Mononuclear cell (primary cell): ENCODE measurements at regions not wholly inside any gene's neighbourhood (a gene's known extent, or its start where the extent isn't known, plus 50 kb on each side); places are given as distances from the start of the nearest gene placed in this dataset.

Experiments
- H3K27me3 ChIP-seq: 2 replicates; pipeline ENCODE4 v1.6.0; 2011; ENCODE audit warnings: low read length, control low read depth; ENCODE audit not compliant: insufficient read depth
- H3K4me1 ChIP-seq: 2 replicates; pipeline ENCODE4 v1.5.1; 2011; ENCODE audit warnings: mild to moderate bottlenecking, low read length, control low read depth; ENCODE audit not compliant: insufficient read depth
- H3K4me3 ChIP-seq: 2 replicates; pipeline ENCODE4 v1.5.1; 2011; ENCODE audit warnings: mild to moderate bottlenecking, low read length, moderate library complexity
- H3K9me3 ChIP-seq: 2 replicates; pipeline ENCODE4 v1.5.1; 2011; ENCODE audit warnings: low read depth, mild to moderate bottlenecking, control low read depth, low read length

- Histone ChIP-seq H3K4me1 (no peaks in the 10 kb centered on the region), H3K4me3 (no peak overlapping the region), H3K9me3 (no peaks in the 10 kb centered on the region), H3K27me3 (no peaks in the 10 kb centered on the region)
Measured at GRCh38 chr21:38556390-38556789, 58.1 kb upstream of the ERG start.

- H3K9me3 ChIP-seq = no peaks in the 10 kb centered on the region
- no peak overlapping the region for H3K4me3 ChIP-seq
- no peaks in the 10 kb centered on the region for H3K27me3 ChIP-seq
- H3K4me1 ChIP-seq = no peaks in the 10 kb centered on the region
Measured at GRCh38 chr21:38561205-38561604, 62.9 kb upstream of the ERG start.

GRCh38 chr21:38561613-38562581 is 63.6 kb upstream of the ERG start:
- Histone ChIP-seq H3K4me1 (no peaks in the 10 kb centered on the region), H3K9me3 (no peaks in the 10 kb centered on the region)

GRCh38 chr21:38567335-38567969 is 69.2 kb upstream of the ERG start:
- Histone ChIP-seq H3K27me3 (no peaks in the 10 kb centered on the region), H3K9me3 (no peaks in the 10 kb centered on the region), H3K4me1 (no peaks in the 10 kb centered on the region), H3K4me3 (no peak overlapping the region)

More at GRCh38 chr21:38561613-38562581, 63.6 kb upstream of the ERG start:
- Histone ChIP-seq H3K27me3 (no peaks in the 10 kb centered on the region), H3K4me3 (no peak overlapping the region)

- H3K4me1 ChIP-seq = no peaks in the 10 kb centered on the region
- no peak overlapping the region for H3K4me3 ChIP-seq
- H3K27me3 ChIP-seq = no peaks in the 10 kb centered on the region
- H3K9me3 ChIP-seq = no peaks in the 10 kb centered on the region
Measured at GRCh38 chr21:38567970-38568360, 69.7 kb upstream of the ERG start.

- H3K9me3 ChIP-seq = no peaks in the 10 kb centered on the region
- no peaks in the 10 kb centered on the region for H3K4me1 ChIP-seq
- H3K27me3 ChIP-seq = no peaks in the 10 kb centered on the region
- H3K4me3 ChIP-seq = no peak overlapping the region
Measured at GRCh38 chr21:38569733-38570132, 71.5 kb upstream of the ERG start.

- no peak overlapping the region for H3K4me3 ChIP-seq
- no peaks in the 10 kb centered on the region for H3K4me1 ChIP-seq
- no peaks in the 10 kb centered on the region for H3K9me3 ChIP-seq
- no peaks in the 10 kb centered on the region for H3K27me3 ChIP-seq
Measured at GRCh38 chr21:38570596-38570995, 72.3 kb upstream of the ERG start.

GRCh38 chr21:38574895-38575575 is 76.8 kb upstream of the ERG start:
- Histone ChIP-seq H3K27me3 (no peaks in the 10 kb centered on the region), H3K4me1 (no peaks in the 10 kb centered on the region)

GRCh38 chr21:38577887-38578286 is 79.6 kb upstream of the ERG start:
- Histone ChIP-seq H3K27me3 (no peaks in the 10 kb centered on the region), H3K4me1 (no peaks in the 10 kb centered on the region)

More at GRCh38 chr21:38574895-38575575, 76.8 kb upstream of the ERG start:
- Histone ChIP-seq H3K4me3 (no peak overlapping the region), H3K9me3 (no peaks in the 10 kb centered on the region)

GRCh38 chr21:38590449-38591217 is 92.4 kb upstream of the ERG start:
- Histone ChIP-seq H3K4me1 (no peaks in the 10 kb centered on the region), H3K27me3 (no peaks in the 10 kb centered on the region), H3K4me3 (no peak overlapping the region), H3K9me3 (no peaks in the 10 kb centered on the region)

More at GRCh38 chr21:38577887-38578286, 79.6 kb upstream of the ERG start:
- H3K9me3 ChIP-seq = no peaks in the 10 kb centered on the region
- no peak overlapping the region for H3K4me3 ChIP-seq

- Histone ChIP-seq H3K27me3 (no peaks in the 10 kb centered on the region), H3K9me3 (no peaks in the 10 kb centered on the region), H3K4me3 (no peak overlapping the region), H3K4me1 (no peaks in the 10 kb centered on the region)
Measured at GRCh38 chr21:38591218-38591537, 92.9 kb upstream of the ERG start.

- H3K27me3 ChIP-seq = no peaks in the 10 kb centered on the region
- H3K4me1 ChIP-seq = no peaks in the 10 kb centered on the region
- no peaks in the 10 kb centered on the region for H3K9me3 ChIP-seq
- no peak overlapping the region for H3K4me3 ChIP-seq
Measured at GRCh38 chr21:38596264-38597042, 98.2 kb upstream of the ERG start.

GRCh38 chr21:38597421-38597820 is 99.1 kb upstream of the ERG start:
- Histone ChIP-seq H3K4me3 (no peak overlapping the region), H3K9me3 (no peaks in the 10 kb centered on the region)

GRCh38 chr21:38598413-38598812 is 100.1 kb upstream of the ERG start:
- Histone ChIP-seq H3K4me3 (no peak overlapping the region), H3K4me1 (no peaks in the 10 kb centered on the region), H3K9me3 (no peaks in the 10 kb centered on the region), H3K27me3 (no peaks in the 10 kb centered on the region)

More at GRCh38 chr21:38597421-38597820, 99.1 kb upstream of the ERG start:
- Histone ChIP-seq H3K27me3 (no peaks in the 10 kb centered on the region), H3K4me1 (no peaks in the 10 kb centered on the region)
